ENCODE measurements at regions not wholly inside any gene's neighbourhood (a gene's known extent, or its start where the extent isn't known, plus 50 kb on each side); places are given as distances from the start of the nearest gene placed in this dataset.

DNA sequence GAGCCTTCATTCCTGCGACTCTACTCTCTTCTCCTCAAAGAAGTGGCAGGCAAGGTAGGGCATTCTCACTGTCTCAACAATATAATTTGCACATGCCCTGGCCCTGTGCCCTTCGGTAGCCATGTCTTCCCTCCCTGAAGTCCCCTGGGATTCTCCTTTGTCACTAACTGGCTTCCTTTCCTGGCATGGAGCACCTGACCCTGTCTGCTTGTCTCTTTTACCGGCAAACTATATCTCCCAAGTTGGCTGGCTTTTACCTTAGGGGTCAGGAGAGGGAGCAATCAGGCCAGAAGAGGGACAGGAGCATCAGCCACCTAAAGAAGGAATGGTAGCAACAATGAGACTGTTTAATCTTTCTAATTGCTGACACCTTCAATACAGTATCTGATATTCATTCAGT is 51.9 kb upstream of the RMDN2 start:
- TF ChIP-seq POLR2AphosphoS5 (IDR thresholded peaks at IDR 0.05; ENCODE audit: insufficient read depth in 1 of 2, low read depth in 1 of 2) (no peak), POLR2A (IDR thresholded peaks at IDR 0.05) (no peak)
- TF ChIP-seq, protein P1, sequence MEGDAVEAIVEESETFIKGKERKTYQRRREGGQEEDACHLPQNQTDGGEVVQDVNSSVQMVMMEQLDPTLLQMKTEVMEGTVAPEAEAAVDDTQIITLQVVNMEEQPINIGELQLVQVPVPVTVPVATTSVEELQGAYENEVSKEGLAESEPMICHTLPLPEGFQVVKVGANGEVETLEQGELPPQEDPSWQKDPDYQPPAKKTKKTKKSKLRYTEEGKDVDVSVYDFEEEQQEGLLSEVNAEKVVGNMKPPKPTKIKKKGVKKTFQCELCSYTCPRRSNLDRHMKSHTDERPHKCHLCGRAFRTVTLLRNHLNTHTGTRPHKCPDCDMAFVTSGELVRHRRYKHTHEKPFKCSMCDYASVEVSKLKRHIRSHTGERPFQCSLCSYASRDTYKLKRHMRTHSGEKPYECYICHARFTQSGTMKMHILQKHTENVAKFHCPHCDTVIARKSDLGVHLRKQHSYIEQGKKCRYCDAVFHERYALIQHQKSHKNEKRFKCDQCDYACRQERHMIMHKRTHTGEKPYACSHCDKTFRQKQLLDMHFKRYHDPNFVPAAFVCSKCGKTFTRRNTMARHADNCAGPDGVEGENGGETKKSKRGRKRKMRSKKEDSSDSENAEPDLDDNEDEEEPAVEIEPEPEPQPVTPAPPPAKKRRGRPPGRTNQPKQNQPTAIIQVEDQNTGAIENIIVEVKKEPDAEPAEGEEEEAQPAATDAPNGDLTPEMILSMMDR (IDR thresholded peaks at IDR 0.05), result no peak
- no peaks in the 10 kb centered on the region for H3K27me3 ChIP-seq
- H3K9me3 ChIP-seq, result no peaks in the 10 kb centered on the region
- H3K4me1 ChIP-seq, result peaks cover 23% of the 10 kb centered on the region
- H3K4me3 ChIP-seq, result no peak overlapping the region
- no peaks in the 10 kb centered on the region for H3K36me3 ChIP-seq
- intact Hi-C loops (cut with DNase I), result no loop called here
- H3K27ac ChIP-seq, result no peak overlapping the region
- DNase-seq (ENCODE audit: extremely low spot score in 2 of 2), result no peak

DNA sequence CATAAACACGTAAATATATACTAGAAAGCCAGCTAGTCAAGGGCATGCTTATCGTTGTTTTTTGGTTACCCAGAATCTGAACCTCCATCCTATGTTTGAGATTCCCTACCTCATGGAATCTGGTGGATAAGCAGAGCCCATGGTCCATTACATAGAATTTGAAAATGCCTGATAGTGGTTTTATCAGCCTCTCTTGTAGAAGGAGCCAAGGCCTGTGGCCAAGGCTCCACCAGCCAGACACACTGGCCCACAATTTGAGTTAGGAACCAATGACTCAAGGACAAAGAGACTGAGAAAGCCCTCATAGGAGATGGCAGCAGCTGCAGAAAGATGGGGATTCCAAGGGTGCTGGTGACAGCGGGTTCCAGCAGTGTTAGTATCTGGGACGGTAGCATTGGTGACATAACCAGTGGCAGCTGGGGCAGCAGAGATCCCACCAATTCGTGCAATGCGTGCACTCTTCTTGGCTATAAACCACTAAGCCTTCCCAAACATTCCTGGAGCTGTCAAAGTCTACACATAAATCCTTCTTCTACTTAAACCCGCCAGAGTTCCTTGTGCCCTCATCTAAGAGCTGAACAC is 51.2 kb upstream of the RMDN2 start:
- intact Hi-C loops (cut with DNase I), result no loop called here
- Histone ChIP-seq H3K9me3 (no peaks in the 10 kb centered on the region), H3K27ac (no peak overlapping the region), H3K4me3 (no peak overlapping the region), H3K27me3 (no peaks in the 10 kb centered on the region), H3K36me3 (no peaks in the 10 kb centered on the region), H3K4me1 (peaks cover 23% of the 10 kb centered on the region)
- no peak for DNase-seq (ENCODE audit: extremely low spot score in 2 of 2)
- TF ChIP-seq POLR2A (IDR thresholded peaks at IDR 0.05) (no peak), POLR2AphosphoS5 (IDR thresholded peaks at IDR 0.05; ENCODE audit: insufficient read depth in 1 of 2, low read depth in 1 of 2) (no peak)
- TF ChIP-seq, protein P1 (IDR thresholded peaks at IDR 0.05), result no peak

DNA sequence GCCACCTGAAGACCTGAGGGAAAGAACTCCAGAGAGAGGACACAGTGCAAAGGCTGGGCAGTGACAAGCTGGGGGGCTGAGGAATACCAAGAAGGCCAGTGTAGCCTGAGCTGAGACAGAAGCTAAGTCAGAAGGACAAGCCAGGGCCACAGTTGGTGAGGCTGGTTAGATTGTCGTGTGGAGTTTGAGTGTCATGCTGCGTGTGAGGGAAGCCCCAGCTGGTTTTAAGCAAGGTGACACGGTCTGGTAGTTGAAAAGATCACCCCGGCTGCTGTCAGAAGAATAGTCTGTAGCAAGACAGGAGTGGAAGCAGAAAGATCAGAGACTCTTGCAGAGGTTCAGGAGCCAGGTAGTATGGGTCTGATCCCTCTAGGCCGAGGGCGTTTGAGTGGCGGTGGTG is 50.6 kb upstream of the RMDN2 start:
- Histone ChIP-seq H3K4me1 (peaks cover 23% of the 10 kb centered on the region), H3K4me3 (no peak overlapping the region), H3K36me3 (no peaks in the 10 kb centered on the region), H3K27me3 (no peaks in the 10 kb centered on the region), H3K9me3 (no peaks in the 10 kb centered on the region), H3K27ac (no peak overlapping the region)
- no peak for TF ChIP-seq POLR2A (IDR thresholded peaks at IDR 0.05)
- intact Hi-C loops (cut with DNase I), result no loop called here
- no peak for DNase-seq (ENCODE audit: extremely low spot score in 2 of 2)

Data from vagina (tissue), 2 donors.